CD4-positive, alpha-beta T cell treated with Interleukin-12 subunit alpha and Interleukin-12 subunit beta, for 1 hour (primary cell): ENCODE measurements at regions not wholly inside any gene's neighbourhood (a gene's known extent, or its start where the extent isn't known, plus 50 kb on each side); places are given as distances from the start of the nearest gene placed in this dataset.
"Not testable (repeated sequence)": the region's sequence is repeated elsewhere in the genome, so short reads cannot be mapped to it uniquely, and the experiment has no call there.

Source experiments
- DNase-seq: peaks from one replicate; pipeline ENCODE4 v3.0.0-alpha.2; 2020

GRCh38 chr20:6295867-6296256, 173.0 kb upstream of the FERMT1 start:
- DNase-seq, result no peak

- no peak for DNase-seq
Observed at GRCh38 chr20:6295127-6295866, 172.5 kb upstream of the FERMT1 start.

DNA sequence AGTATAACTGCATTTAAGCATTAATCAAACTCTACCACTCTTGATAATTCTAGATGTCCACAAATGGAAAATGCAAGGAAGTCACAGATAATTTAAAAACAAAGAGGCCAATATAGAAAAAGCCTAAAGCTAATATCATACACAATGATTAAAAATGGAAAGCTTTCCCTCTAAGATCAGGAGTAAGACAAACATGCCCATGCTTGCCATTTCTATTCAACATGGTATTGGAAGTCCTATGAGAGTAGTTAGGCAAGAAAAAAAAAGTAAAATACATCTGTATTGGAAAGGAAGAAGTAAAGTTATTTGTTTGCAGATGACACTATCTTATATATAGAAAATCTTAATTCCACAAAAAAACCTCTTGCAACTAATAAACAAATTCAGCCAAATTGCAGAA, 164.6 kb upstream of the FERMT1 start:
- no peak for DNase-seq

GRCh38 chr20:6282642-6283041, 159.8 kb upstream of the FERMT1 start:
- no peak for DNase-seq

DNA sequence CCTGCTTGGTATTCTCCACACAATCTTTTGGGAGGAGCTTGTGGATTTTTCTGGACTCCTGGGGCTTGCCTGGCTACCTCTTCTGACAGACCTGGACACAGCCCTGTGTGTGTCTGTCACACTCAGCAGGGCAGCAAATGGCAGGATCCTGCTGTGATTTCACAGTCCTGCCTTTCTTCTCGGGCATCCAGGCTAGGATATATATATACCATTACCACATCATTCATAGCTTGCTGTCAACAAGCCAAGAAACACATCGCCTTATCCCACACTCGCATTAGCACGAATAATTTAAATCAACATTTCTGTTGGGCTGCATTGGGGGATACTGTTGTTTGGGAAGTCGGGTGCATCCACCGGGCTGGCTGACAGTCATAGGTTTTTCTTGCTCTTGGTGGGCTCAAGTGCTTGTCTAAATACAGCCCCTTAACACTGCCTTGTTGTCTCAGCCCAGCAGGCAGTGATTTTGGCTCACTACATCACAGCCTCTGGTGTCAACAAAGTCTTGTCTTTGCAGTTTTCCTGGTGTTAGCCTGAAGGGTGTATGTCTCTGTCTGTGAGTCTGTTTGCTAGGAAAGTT, 154.9 kb upstream of the FERMT1 start:
- DNase-seq, result no peak

DNA sequence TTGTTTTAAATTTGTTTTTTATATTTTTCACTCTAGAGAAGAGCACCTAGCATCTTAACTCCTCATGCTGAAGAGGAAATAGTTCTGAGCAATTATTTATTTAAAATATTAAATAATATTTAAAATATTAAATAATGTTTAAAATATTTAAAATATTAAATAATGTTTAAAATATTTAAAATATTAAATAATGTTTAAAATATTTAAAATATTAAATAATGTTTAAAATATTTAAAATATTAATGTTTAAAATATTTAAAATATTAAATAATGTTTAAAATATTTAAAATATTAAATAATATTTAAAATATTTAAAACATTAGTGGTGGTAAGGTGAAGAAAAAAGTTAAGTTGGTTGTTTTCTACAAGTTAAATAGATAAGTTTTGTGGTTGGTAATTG, 147.6 kb upstream of the FERMT1 start:
- DNase-seq, result not testable (repeated sequence)

GRCh38 chr20:6269168-6269873, 146.5 kb upstream of the FERMT1 start:
- no peak for DNase-seq

DNA sequence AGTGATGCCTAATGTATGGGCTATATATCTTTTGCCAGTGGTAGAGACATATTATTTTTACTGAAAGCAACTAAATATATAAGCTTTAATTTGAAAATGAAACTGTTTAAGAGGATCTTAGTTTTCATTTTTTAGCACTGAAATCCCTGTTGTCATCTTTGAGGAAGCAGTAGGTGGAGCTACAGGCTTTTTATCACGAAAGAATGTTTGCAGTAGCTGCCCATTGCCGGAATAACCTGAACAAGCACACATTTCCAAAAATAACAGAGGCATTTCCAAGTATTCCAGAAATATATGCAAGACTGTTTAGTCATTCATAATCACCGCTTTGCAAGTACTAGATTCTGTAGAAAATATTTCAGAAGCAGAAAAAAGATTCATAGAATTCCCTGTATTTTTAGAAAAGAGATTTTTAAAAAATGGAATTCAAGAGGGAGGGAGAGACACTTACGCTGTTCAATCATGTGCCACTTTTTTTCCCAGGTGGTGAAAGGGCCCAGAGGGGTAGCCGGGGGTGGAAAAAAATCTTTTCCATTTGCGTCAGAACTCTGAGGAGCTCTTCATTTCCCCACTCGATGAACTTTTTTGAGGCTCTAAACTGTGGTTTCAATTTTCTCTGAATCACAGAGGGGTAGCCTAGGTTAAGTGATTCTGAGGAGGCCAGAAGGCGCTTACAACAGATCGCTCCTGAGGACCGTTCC, 142.5 kb upstream of the FERMT1 start:
- no peak for DNase-seq

GRCh38 chr20:6253396-6253795, 130.6 kb upstream of the FERMT1 start:
- DNase-seq, result no peak

- DNase-seq, result no peak
Observed at GRCh38 chr20:6245436-6245835, 122.6 kb upstream of the FERMT1 start.

DNA sequence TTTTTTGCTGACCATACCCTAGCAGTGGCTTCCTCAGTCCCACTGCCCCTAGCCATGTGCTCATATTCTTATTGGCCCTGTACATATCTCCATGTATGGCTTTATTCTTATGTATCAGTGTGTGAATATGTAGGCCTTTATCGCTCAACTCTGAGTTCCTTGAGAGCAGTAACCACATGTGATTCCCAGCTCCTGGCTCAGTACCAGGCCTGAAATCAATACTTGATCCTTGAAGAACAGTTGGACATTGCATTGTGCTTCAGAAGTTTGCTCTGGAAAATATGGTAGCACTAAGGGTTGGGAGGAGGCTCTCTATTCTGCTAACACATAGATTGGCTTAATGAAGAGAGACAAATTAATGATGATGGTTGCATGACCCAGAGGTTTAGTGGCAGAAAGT, 118.8 kb upstream of the FERMT1 start:
- DNase-seq, result no peak

- DNase-seq, result no peak
Observed at GRCh38 chr20:6240059-6240458, 117.2 kb upstream of the FERMT1 start.

DNA sequence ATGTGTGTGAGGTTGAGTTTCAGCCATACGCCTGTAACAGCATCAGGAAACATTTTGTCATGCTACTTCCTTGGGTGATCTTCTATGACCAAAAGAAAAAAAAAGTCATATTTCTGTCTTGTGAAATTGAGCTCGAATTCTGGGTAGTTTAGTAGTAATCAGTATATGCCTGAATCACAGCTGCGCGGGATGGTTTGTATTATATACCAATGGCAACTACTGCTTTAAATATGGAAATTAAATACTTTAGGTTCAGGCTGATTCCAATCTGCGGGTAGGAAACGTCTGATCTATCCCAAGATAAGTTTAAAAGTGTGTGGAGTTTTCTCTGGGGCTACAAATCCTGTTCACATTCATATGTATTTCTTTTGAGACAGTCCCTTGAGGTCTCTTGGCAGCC, 115.6 kb upstream of the FERMT1 start:
- DNase-seq, result no peak

DNA sequence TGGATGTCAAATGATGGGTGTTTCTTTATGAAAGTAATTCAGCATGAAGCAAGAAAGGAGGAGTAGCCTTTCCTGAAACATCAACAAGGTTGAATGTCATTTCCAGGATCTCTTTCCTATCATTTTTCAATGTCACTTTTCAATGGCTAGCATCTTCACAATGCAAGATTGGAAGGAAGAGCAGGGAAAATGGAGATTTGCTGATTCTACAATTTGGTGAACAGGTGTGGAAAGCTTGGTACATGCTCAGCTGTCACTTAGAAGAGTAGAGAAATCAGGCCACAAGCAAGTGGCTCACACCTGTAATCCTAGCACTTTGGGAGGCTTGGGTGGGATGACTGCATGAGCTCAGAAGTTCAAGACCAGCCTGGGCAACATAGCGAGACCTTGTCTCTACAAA, 112.7 kb upstream of the FERMT1 start:
- DNase-seq, result no peak

DNA sequence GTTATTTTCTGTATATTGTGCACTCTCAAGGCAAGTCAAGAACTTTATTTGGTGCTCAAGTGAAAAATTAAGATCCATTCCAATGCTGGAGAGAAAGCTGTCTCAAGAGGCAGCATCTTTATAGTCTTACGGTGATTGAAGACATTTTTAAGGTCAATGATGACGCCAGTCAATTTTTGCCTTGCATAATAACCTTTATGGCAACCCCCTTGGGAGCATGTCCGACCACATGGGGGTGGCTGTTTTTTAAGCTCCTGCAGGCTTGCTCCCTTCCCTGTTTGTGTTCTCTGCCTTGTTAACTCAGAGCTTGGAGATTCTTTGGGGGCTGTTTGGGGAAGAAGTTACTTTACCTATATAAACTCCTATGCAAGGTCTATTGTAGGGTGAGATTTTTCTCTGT, 109.6 kb upstream of the FERMT1 start:
- no peak for DNase-seq

- DNase-seq, result no peak
Observed at GRCh38 chr20:6231556-6231955, 108.7 kb upstream of the FERMT1 start.

DNA sequence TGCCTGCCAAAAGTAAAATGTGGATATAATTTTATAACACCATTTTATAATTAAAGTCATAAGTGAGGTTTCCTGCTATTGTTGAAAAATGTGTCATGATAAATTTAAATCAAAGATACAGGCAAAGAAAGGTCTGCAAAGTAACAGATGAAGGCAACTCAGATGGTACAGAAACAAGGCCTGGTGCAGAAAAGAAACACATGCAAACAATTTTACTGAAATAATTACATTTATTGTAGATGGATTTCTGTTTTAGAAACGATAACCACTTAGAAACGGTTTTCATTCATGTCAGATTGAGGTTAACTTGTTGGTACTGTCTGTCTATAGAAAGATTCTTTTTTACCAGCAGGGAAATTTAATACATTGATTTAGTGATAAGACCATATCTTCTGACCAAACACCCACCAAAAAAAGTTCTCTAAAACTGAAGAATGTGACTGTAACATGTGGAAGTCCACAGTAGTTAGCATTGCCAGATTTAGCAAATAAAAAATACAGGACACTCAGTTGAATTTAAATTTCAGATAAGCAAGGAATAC, 105.5 kb upstream of the FERMT1 start:
- no peak for DNase-seq

DNA sequence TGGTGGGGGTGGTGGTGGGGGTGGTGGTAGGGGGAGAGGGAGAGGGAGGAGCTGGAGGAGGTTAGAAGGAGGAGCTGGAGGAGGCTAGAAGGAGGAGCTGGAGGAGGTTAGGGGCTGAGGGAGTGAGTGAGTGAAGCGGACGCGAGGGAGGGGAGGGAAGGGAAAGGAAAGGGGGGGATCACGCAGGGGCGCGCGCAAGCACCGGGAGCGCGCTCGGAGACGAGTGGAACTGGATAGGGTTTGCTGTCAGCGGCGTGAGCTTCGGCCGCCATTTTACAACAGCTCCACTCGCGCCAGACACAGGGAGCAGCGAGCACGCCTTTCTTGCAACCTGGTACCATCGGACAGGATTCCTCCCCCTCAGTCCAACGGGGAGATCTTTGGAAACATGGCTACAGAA, 90.5 kb upstream of the FERMT1 start:
- DNase-seq, result no peak

- DNase-seq, result no peak
Observed at GRCh38 chr20:6212903-6213302, 90.1 kb upstream of the FERMT1 start.

DNA sequence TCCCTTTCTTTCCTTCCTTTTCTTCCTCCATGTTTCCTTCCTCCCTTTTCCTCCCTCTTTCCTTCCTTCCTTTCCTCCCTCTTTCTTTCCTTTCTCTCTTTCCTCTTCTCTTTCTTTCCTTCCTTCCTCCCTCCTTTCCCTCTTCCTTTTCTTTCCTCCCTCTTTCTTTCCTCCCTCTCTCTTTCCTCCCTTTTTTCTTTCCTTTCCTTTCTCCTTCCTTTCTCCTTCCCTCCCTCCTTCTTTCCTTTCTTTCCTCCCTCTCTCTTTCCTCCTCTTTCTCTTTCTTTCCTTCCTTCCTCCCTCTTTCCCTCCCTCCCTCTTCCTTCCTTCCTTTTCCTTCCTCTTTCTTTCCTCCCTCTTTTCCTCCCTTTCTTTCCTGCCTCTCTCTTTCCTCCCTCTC, 86.3 kb upstream of the FERMT1 start:
- no peak for DNase-seq

DNA sequence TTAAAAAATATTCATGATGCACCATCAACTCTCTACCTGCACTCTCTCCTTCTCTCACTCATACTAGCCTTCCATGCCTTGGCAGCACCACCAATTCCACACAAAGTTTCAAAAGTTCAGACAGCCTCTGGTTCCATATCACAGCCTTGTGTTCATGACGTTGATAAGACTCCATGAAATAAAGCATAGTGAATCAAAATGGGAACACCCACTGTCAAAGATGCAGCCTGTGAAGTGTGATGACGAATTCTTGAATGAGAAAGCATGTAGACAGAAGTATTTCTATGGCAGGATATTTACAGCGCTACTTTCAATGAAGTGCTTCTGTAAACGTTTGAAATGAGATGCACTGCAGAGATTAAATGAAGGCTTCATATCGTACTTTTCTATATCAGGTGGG, 77.3 kb upstream of the FERMT1 start:
- no peak for DNase-seq

- no peak for DNase-seq
Observed at GRCh38 chr20:6185268-6185667, 62.4 kb upstream of the FERMT1 start.

DNA sequence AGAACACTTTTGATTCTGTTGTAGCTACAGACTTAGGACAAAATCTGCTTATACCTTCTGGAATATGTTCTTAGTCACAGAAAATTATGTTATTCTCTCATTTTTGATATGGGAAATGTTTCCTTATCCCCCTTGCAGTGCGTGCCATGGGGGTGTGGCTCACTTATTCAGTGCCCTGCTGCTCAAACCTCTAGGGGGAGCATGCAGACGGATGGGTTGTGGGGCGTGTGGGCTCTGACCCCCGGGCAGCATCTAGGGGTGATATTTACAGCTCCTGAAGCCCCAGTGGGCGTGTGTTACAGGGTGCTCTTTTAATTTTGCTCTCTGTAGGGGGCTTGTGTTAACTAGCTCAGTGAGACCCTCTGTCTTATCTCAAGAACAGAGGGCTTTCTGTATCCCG, 61.3 kb upstream of the FERMT1 start:
- DNase-seq, result no peak

GRCh38 chr20:6180531-6180930, 57.7 kb upstream of the FERMT1 start:
- DNase-seq, result no peak
